ENCODE measurements at regions not wholly inside any gene's neighbourhood (a gene's known extent, or its start where the extent isn't known, plus 50 kb on each side); places are given as distances from the start of the nearest gene placed in this dataset.
A peak's percentile ranks its signal among the peaks of the same experiment; 100 is the strongest.

DNA sequence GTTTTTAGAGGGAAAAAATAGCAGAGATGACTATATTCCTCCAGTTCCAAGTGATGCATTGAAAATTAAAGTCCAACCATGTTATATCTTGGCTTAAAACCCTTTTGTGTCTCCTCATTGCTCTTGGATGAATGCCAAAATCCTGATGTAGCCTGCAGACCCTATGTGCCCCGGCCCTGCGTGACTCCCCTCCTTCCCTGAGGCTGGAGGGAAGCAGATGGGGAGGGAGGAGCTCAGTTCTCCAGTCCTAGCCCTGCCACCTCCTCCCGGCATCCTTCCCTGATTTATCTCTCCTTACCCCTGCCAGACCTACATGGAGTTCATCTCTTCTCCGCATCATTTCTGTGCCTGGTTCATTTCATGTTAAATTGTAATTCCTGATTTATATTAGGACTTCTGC, 397.4 kb downstream of the PTPRU start:
- H3K4me3 ChIP-seq, result no peak overlapping the region
- H3K27me3 ChIP-seq, result 0 out of 2 replicates have a peak, but pooled peaks cover 8% of the 10 kb centered on the region
- peak in 1 of 2 experiments; percentile 46 for DNase-seq
- H3K36me3 ChIP-seq, result no peaks in the 10 kb centered on the region
- H3K9me3 ChIP-seq (replicated peaks), result no peaks in the 10 kb centered on the region
- H3K4me1 ChIP-seq, result peaks cover 3% of the 10 kb centered on the region; the same call in 1 of the 2 replicates
- no peak overlapping the region for H3K27ac ChIP-seq

GRCh38 chr1:29632806-29633615, 396.7 kb downstream of the PTPRU start:
- H3K27me3 ChIP-seq, result 0 out of 2 replicates have a peak, but pooled peaks cover 8% of the 10 kb centered on the region
- DNase-seq, result peak in 1 of 2 experiments; percentile 26
- H3K36me3 ChIP-seq, result no peaks in the 10 kb centered on the region
- H3K9me3 ChIP-seq (replicated peaks), result no peaks in the 10 kb centered on the region
- no peak overlapping the region for H3K4me3 ChIP-seq
- peaks cover 3% of the 10 kb centered on the region; the same call in 1 of the 2 replicates for H3K4me1 ChIP-seq
- no peak overlapping the region for H3K27ac ChIP-seq

DNA sequence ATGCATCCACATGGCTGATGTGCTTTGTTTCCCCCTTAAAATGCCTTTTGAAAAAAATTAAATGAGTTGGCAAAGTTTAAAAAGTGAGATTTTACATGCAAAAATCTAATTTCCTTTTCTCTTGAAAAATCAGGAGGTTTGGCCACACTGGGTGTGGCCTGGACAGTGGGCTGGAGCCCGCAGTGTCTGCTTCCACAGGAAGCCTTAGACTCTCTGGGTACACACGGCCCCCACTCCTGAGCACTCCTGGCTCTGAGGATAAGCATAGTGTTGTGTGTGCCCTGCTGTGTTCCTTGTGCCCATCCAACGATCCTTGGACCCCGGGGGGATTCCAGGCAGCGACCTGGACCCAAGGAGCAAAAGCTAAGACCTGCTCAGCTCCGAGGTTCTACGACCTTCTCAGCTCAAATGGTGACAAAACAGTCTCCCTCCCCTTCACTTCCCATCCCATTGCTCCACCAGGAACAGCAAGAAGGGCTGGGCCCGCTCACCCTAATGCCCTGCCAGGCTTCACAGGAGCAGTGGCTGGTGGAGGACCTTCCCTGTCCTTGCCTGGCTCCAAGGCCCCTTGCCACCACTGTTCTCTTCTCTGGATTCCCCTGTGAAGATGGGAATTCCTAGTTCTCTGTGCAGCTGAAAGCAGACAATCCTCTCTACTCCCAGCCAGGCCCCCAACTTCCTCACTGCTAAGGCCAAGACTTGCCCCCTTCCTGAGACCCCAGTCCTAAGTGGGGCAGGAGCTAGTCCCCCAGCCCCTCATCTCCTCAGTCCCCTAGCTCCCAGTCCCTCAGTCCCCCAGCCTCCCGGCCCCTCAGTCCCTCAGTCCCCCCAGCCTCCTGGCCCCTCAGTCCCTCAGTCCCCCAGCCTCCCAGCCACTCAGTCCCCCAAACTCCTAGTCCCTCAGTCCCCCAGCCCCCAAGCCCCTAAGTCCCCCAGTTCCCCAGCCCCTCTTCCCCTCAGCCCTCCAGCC, 395.8 kb downstream of the PTPRU start:
- peaks cover 3% of the 10 kb centered on the region; the same call in 1 of the 2 replicates for H3K4me1 ChIP-seq
- no peak for DNase-seq
- no peaks in the 10 kb centered on the region for H3K9me3 ChIP-seq (replicated peaks)
- H3K27me3 ChIP-seq, result 0 out of 2 replicates have a peak, but pooled peaks cover 8% of the 10 kb centered on the region
- H3K27ac ChIP-seq, result no peak overlapping the region
- H3K4me3 ChIP-seq, result no peak overlapping the region
- H3K36me3 ChIP-seq, result no peaks in the 10 kb centered on the region

DNA sequence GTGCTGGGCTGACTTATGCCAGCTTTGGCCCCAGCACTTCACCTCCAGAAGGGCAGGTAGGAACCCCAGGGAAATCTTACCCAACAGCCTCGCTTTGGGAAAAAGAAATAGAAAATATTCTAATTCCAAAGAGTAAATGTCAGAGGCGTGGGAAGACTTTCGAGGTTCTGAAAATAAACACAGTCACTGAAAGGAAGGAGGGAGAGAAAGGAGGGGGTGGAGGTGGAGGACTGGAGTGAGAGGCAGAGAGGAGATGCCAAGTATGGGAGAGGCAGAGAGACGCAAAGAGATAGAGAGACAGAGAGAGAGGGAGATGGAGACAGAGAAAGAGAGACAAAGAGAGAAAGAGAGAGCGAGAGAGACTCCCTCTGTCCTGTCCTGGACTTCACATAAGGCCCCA, 395.0 kb downstream of the PTPRU start:
- H3K9me3 ChIP-seq (replicated peaks), result no peaks in the 10 kb centered on the region
- no peak overlapping the region for H3K4me3 ChIP-seq
- 0 out of 2 replicates have a peak, but pooled peaks cover 8% of the 10 kb centered on the region for H3K27me3 ChIP-seq
- H3K36me3 ChIP-seq, result no peaks in the 10 kb centered on the region
- no peak overlapping the region for H3K27ac ChIP-seq
- no peak for DNase-seq
- H3K4me1 ChIP-seq, result peaks cover 3% of the 10 kb centered on the region; the same call in 1 of the 2 replicates

DNA sequence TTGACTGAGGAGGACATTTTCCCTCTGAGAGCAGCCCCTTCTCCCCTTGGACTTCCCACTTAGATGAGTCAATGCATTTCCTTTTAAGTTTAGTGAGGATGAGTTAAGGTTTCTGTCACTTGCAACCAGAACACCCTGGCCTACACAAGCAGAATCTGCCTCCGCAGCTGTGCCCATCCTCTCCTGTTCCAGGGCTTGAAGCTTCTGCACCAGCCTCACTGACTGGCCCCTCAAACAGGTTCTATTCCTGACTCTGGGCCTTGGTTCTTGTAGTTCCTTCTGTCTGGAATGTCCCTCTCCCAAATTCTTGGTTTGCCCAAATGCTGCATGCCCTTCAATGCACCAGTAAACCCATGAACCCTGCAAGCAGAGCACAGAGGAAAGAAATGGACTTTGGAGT, 394.4 kb downstream of the PTPRU start:
- H3K4me1 ChIP-seq, result peaks cover 3% of the 10 kb centered on the region; the same call in 1 of the 2 replicates
- H3K27ac ChIP-seq, result no peak overlapping the region
- no peaks in the 10 kb centered on the region for H3K9me3 ChIP-seq (replicated peaks)
- H3K27me3 ChIP-seq, result 0 out of 2 replicates have a peak, but pooled peaks cover 8% of the 10 kb centered on the region
- DNase-seq, result no peak
- H3K4me3 ChIP-seq, result no peak overlapping the region
- H3K36me3 ChIP-seq, result no peaks in the 10 kb centered on the region

- Histone ChIP-seq H3K4me1 (peaks cover 3% of the 10 kb centered on the region; the same call in 1 of the 2 replicates), H3K4me3 (no peak overlapping the region), H3K36me3 (no peaks in the 10 kb centered on the region), H3K27ac (no peak overlapping the region), H3K27me3 (0 out of 2 replicates have a peak, but pooled peaks cover 8% of the 10 kb centered on the region), H3K9me3 (replicated peaks) (no peaks in the 10 kb centered on the region)
- DNase-seq, result no peak
These were observed 393.6 kb downstream of the PTPRU start for GRCh38 chr1:29629814-29630516.

DNA sequence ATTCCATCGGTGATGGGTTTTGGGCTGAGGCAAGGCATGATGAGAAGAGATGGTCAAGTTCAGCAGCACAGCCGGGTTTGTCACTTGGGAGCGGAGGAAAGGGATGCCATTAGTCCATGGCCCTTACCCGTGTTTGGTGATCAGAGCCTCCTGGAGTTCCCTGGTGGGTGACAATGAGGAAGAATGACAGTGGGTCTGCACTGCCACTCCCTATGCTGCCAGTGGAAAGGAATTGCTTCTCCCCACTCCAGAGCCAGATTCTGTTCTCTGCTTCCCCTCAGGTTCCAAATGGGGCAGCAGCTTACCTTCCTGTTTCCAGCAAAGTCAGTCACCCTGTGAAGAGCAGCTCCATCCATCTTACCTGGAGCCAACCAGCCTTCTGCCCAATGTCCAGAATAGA, 393.1 kb downstream of the PTPRU start:
- DNase-seq, result no peak
- Histone ChIP-seq H3K4me3 (no peak overlapping the region), H3K27ac (no peak overlapping the region), H3K4me1 (peaks cover 2% of the 10 kb centered on the region; the same call in 1 of the 2 replicates), H3K27me3 (peaks cover 8% of the 10 kb centered on the region; the same call in 1 of the 2 replicates), H3K36me3 (no peaks in the 10 kb centered on the region), H3K9me3 (replicated peaks) (no peaks in the 10 kb centered on the region)

DNA sequence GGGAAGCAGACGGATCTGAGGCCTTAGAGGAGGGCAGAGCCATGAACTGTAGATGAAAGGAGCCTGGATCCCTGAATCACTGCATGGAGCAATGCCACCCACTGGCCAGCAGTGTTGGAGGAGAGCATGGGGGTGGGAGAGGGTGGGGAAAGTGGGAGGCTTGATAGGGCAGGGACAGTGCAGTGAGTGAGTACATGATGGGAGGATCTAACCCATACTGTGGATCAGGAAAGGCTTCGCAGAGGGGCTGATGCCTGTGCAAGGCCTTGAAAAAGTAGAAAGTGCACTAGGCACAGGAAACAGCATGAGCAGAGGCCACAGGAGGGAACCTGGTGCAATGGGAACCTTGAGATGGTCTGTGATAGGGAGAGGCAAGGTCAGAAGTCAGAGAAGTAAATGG, 391.9 kb downstream of the PTPRU start:
- no peak overlapping the region for H3K4me3 ChIP-seq
- H3K27me3 ChIP-seq, result peaks cover 8% of the 10 kb centered on the region; the same call in 1 of the 2 replicates
- no peaks in the 10 kb centered on the region for H3K9me3 ChIP-seq (replicated peaks)
- H3K27ac ChIP-seq, result no peak overlapping the region
- H3K4me1 ChIP-seq, result no peaks in the 10 kb centered on the region
- H3K36me3 ChIP-seq, result no peaks in the 10 kb centered on the region
- no peak for DNase-seq

GRCh38 chr1:29626726-29627125, 390.4 kb downstream of the PTPRU start:
- peaks cover 14% of the 10 kb centered on the region for H3K4me1 ChIP-seq
- H3K27ac ChIP-seq, result no peak overlapping the region
- H3K36me3 ChIP-seq, result no peaks in the 10 kb centered on the region
- H3K27me3 ChIP-seq, result peaks cover 8% of the 10 kb centered on the region; the same call in 1 of the 2 replicates
- H3K4me3 ChIP-seq, result no peak overlapping the region
- no peaks in the 10 kb centered on the region for H3K9me3 ChIP-seq (replicated peaks)
- no peak for DNase-seq

- no peaks in the 10 kb centered on the region for H3K9me3 ChIP-seq (replicated peaks)
These were observed 389.7 kb downstream of the PTPRU start for GRCh38 chr1:29626066-29626465.

DNA sequence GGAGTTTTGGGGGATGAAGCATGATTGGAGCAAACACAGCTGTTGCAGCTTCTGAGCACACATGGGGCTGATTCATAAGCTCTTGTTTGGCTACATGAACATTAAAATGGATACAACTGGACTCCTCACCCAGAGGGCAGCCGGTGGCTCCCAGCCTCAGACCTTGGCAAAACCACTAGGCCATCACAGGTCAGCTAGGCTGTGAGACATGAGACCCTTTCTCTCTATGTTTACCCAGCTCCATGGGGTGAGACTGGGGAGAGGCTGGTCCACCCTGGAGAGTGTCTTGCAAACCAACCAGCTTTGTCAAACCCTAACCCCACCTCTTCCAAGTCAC, 388.7 kb downstream of the PTPRU start:
- Histone ChIP-seq H3K27me3 (peaks cover 3% of the 10 kb centered on the region; the same call in 1 of the 2 replicates), H3K27ac (no peak overlapping the region), H3K4me1 (peaks cover 18% of the 10 kb centered on the region), H3K9me3 (replicated peaks) (no peaks in the 10 kb centered on the region), H3K4me3 (no peak overlapping the region), H3K36me3 (no peaks in the 10 kb centered on the region)
- no peak for DNase-seq

More at GRCh38 chr1:29626066-29626465, 389.7 kb downstream of the PTPRU start:
- no peaks in the 10 kb centered on the region for H3K36me3 ChIP-seq
- peaks cover 6% of the 10 kb centered on the region; the same call in 1 of the 2 replicates for H3K27me3 ChIP-seq
- no peak overlapping the region for H3K27ac ChIP-seq
- no peak for DNase-seq
- H3K4me1 ChIP-seq, result peaks cover 18% of the 10 kb centered on the region
- H3K4me3 ChIP-seq, result no peak overlapping the region

- no peaks in the 10 kb centered on the region for H3K9me3 ChIP-seq (replicated peaks)
- no peak overlapping the region for H3K4me3 ChIP-seq
- no peak for DNase-seq
- H3K27me3 ChIP-seq, result no peaks in the 10 kb centered on the region; the same call in 1 of the 2 replicates
- H3K36me3 ChIP-seq, result no peaks in the 10 kb centered on the region
- peaks cover 18% of the 10 kb centered on the region for H3K4me1 ChIP-seq
- H3K27ac ChIP-seq, result no peak overlapping the region
These were observed 388.2 kb downstream of the PTPRU start for GRCh38 chr1:29624320-29625083.

DNA sequence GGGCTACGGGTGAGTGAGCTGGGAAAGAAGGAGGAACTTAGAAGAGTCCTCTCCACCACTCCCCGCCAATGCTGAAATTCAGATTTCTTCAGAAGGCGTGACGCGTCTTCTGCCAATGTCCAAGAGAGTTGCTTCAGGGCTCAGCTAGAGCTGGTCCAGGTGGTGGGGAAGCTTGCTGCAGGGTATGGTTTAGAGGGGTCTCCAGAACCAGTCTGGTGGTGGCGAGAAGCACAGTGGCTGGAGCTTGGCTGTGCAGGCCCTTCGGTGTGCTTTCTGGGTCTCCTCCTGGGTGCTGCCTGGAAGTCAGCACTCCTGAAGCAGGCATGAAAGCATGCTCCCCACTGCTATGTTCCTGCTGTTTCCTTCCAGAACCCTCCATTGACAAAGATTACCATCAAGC, 387.2 kb downstream of the PTPRU start:
- Histone ChIP-seq H3K27ac (no peak overlapping the region), H3K27me3 (no peaks in the 10 kb centered on the region; the same call in 1 of the 2 replicates), H3K9me3 (replicated peaks) (no peaks in the 10 kb centered on the region), H3K4me3 (no peak overlapping the region), H3K4me1 (peaks cover 18% of the 10 kb centered on the region), H3K36me3 (no peaks in the 10 kb centered on the region)
- DNase-seq, result no peak
